ENCODE measurements at regions not wholly inside any gene's neighbourhood (a gene's known extent, or its start where the extent isn't known, plus 50 kb on each side); places are given as distances from the start of the nearest gene placed in this dataset.

- no peak overlapping the region for H3K4me3 ChIP-seq (ENCODE audit: low read depth, low read length)
- DNase-seq (ENCODE audit: low read depth): no peak
- no peak for TF ChIP-seq CTCF (IDR thresholded peaks at IDR 0.05; ENCODE audit: low read depth, low read length, missing control alignments)
Measured at GRCh38 chr20:40758790-40759189, 69.8 kb upstream of the MAFB start.

GRCh38 chr20:40760399-40760798 lies 71.4 kb upstream of the MAFB start:
- no peak for TF ChIP-seq CTCF (IDR thresholded peaks at IDR 0.05; ENCODE audit: low read depth, low read length, missing control alignments)
- DNase-seq (ENCODE audit: low read depth): no peak
- no peak overlapping the region for H3K4me3 ChIP-seq (ENCODE audit: low read depth, low read length)

- H3K4me3 ChIP-seq (ENCODE audit: low read depth, low read length): no peak overlapping the region
- no peak for DNase-seq (ENCODE audit: low read depth)
- TF ChIP-seq CTCF (IDR thresholded peaks at IDR 0.05; ENCODE audit: low read depth, low read length, missing control alignments): no peak
Measured at GRCh38 chr20:40763646-40764295, 74.7 kb upstream of the MAFB start.

- no peak for TF ChIP-seq CTCF (IDR thresholded peaks at IDR 0.05; ENCODE audit: low read depth, low read length, missing control alignments)
- no peak overlapping the region for H3K4me3 ChIP-seq (ENCODE audit: low read depth, low read length)
- no peak for DNase-seq (ENCODE audit: low read depth)
Measured at GRCh38 chr20:40765814-40766480, 76.9 kb upstream of the MAFB start.

GRCh38 chr20:40766790-40767614 lies 78.0 kb upstream of the MAFB start:
- no peak for DNase-seq (ENCODE audit: low read depth)
- TF ChIP-seq CTCF (IDR thresholded peaks at IDR 0.05; ENCODE audit: low read depth, low read length, missing control alignments): no peak
- H3K4me3 ChIP-seq (ENCODE audit: low read depth, low read length): no peak overlapping the region

- DNase-seq (ENCODE audit: low read depth): no peak
- H3K4me3 ChIP-seq (ENCODE audit: low read depth, low read length): no peak overlapping the region
- no peak for TF ChIP-seq CTCF (IDR thresholded peaks at IDR 0.05; ENCODE audit: low read depth, low read length, missing control alignments)
Measured at GRCh38 chr20:40767615-40767924, 78.5 kb upstream of the MAFB start.
